ENCODE measurements at regions not wholly inside any gene's neighbourhood (a gene's known extent, or its start where the extent isn't known, plus 50 kb on each side); places are given as distances from the start of the nearest gene placed in this dataset.

GRCh38 chr2:8392098-8392866 is 289.6 kb upstream of the ID2 start:
- H3K4me3 ChIP-seq (ENCODE audit: low read depth, low read length), result no peak overlapping the region
- ChIA-PET CTCF (interaction anchor here (1.0 kb wide), 1 partner anchor 17 kb away, joined by 4 read pairs; no protein-coding TSS in a partner anchor), POLR2A (no interaction called here)
- no peak for TF ChIP-seq CTCF (IDR thresholded peaks at IDR 0.05; ENCODE audit: insufficient read depth, low read length, missing control alignments)
- no peak for DNase-seq (ENCODE audit: low read depth, low spot score)

- no peak for TF ChIP-seq CTCF (IDR thresholded peaks at IDR 0.05; ENCODE audit: insufficient read depth, low read length, missing control alignments)
- DNase-seq (ENCODE audit: low read depth, low spot score), result no peak
- ChIA-PET POLR2A (no interaction called here), CTCF (interaction anchor here (1.4 kb wide), 1 partner anchor 12 kb away, joined by 4 read pairs; no protein-coding TSS in a partner anchor)
- H3K4me3 ChIP-seq (ENCODE audit: low read depth, low read length), result no peak overlapping the region
Measured at GRCh38 chr2:8393506-8393905, 288.4 kb upstream of the ID2 start.

GRCh38 chr2:8394131-8394530 is 287.7 kb upstream of the ID2 start:
- ChIA-PET POLR2A (no interaction called here), CTCF (interaction anchor here (1.2 to 1.4 kb wide), 2 partner anchors 12 to 13 kb away, joined by 3 to 4 read pairs; no protein-coding TSS in a partner anchor)
- H3K4me3 ChIP-seq (ENCODE audit: low read depth, low read length), result no peak overlapping the region
- no peak for TF ChIP-seq CTCF (IDR thresholded peaks at IDR 0.05; ENCODE audit: insufficient read depth, low read length, missing control alignments)
- no peak for DNase-seq (ENCODE audit: low read depth, low spot score)

- ChIA-PET POLR2A (no interaction called here), CTCF (interaction anchor here (0.7 to 1.4 kb wide), 4 partner anchors 8 to 14 kb away, joined by 3 to 5 read pairs (median 4); no protein-coding TSS in a partner anchor)
- H3K4me3 ChIP-seq (ENCODE audit: low read depth, low read length), result no peak overlapping the region
- no peak for DNase-seq (ENCODE audit: low read depth, low spot score)
- TF ChIP-seq CTCF (IDR thresholded peaks at IDR 0.05; ENCODE audit: insufficient read depth, low read length, missing control alignments), result no peak
Measured at GRCh38 chr2:8394569-8395359, 287.1 kb upstream of the ID2 start.

GRCh38 chr2:8395718-8396117 is 286.1 kb upstream of the ID2 start:
- CTCF ChIA-PET, result interaction anchor here (0.7 to 1.5 kb wide), 3 partner anchors 9 to 13 kb away, joined by 3 to 5 read pairs (median 4); no protein-coding TSS in a partner anchor
- TF ChIP-seq CTCF (IDR thresholded peaks at IDR 0.05; ENCODE audit: insufficient read depth, low read length, missing control alignments), result no peak
- H3K4me3 ChIP-seq (ENCODE audit: low read depth, low read length), result no peak overlapping the region
- DNase-seq (ENCODE audit: low read depth, low spot score), result no peak
- POLR2A ChIA-PET, result no interaction called here
